SH-SY5Y (cell line): ENCODE measurements at regions not wholly inside any gene's neighbourhood (a gene's known extent, or its start where the extent isn't known, plus 50 kb on each side); places are given as distances from the start of the nearest gene placed in this dataset.

Source experiments
- GATA2 ChIP-seq: IDR thresholded peaks from 2 replicates; pipeline ENCODE4 v1.6.1; 2011; ENCODE audit warnings: mild to moderate bottlenecking, low read depth, low read length
- GATA3 ChIP-seq: IDR thresholded peaks from 2 replicates; pipeline ENCODE4 v1.6.1; 2011; ENCODE audit warnings: low read depth, mild to moderate bottlenecking, low read length, moderate library complexity

DNA sequence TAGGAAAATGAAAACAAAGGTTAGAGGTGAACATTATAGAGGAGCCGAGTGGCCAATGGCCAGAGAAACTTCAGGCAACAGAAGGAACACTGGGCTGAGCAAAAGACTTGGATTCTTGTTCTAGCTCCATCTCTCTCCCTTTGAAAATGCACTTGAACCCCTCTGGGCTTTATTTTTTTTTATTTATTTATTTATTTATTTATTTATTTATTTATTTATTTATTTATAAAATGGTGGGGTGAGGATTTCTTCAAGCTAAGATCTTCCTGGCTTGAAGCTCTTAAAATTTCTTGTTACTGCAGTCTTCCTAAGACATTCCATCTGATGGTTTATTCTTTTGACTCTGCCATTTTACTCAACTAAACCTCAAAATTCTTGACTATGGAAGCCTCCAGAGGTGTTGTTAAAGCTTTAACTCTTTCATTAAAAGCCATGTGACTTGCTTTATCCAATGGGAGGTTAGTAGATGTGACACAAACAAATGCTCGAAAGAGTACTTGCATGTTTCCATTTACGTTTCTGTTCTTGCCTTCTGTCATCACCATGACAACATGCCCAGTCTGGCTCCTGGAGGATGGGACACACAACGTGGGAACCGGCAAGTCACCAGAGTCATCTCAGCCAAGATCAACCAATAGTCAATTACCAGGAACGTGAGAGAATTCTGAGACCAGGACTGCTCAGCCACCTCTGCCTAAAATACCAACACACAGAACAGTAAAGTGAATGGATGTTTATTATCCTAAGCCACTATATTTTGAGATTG, 325.2 kb upstream of the CTNNB1 start:
- TF ChIP-seq GATA2, result no peak
- no peak for TF ChIP-seq GATA3

DNA sequence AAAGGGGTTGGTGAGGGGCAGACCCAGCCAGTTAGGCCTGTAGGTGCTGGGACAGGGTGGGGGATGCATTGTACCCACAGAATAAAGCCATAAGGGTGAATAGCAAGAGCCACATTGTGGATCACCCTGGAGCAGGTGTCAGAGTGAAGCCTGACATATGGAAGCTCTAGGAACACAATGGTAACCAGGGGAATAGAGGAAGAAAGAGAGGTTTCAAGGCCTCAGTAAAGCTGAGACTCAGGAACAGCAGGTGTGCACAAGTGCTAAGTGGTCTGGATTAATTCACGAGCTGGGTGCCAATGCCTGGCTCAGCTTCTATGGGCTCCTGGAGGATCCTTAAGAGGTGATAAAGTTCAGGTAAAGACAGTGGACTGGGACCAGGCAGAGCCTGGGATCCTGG, 323.7 kb upstream of the CTNNB1 start:
- TF ChIP-seq GATA3 (no peak), GATA2 (no peak)

DNA sequence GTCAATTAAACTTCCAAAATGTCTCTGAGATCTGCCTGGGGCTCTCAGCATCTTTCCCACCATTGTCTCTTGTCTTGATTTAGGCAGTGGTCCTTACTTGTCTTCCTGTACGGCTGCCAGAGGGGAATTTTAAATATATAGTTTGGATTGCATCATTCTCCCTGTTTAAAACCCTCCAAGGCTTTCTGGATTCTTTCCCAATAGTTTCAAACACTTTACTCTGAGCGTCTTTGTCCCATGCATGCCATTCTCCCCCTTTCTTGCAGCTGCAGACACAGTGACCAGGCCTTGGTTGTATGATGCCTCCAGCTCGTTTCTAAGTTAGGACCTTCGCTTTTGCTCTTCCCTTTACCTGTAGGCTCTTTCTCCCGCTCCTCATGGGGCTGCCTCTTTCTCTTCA, 323.3 kb upstream of the CTNNB1 start:
- no peak for TF ChIP-seq GATA3
- TF ChIP-seq GATA2, result no peak

DNA sequence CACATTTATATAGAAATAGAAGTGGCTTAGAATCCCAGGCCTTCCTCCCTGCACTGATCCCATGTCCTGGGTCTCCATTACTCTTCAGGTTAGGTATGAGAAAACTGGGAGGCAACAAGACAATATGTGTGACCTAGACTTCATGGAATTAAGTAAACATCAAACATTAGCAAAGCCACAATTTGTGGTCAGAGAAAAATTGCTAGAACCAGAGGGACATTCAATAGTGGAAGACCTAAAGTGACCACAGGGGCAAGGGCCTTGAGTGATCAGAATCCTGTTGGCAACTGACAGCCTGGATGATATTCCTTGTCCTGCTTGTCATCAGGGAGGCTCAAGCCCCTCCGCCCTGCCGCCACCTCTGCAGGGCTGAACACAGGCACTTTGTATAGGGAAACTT, 322.8 kb upstream of the CTNNB1 start:
- TF ChIP-seq GATA2 (no peak), GATA3 (no peak)

DNA sequence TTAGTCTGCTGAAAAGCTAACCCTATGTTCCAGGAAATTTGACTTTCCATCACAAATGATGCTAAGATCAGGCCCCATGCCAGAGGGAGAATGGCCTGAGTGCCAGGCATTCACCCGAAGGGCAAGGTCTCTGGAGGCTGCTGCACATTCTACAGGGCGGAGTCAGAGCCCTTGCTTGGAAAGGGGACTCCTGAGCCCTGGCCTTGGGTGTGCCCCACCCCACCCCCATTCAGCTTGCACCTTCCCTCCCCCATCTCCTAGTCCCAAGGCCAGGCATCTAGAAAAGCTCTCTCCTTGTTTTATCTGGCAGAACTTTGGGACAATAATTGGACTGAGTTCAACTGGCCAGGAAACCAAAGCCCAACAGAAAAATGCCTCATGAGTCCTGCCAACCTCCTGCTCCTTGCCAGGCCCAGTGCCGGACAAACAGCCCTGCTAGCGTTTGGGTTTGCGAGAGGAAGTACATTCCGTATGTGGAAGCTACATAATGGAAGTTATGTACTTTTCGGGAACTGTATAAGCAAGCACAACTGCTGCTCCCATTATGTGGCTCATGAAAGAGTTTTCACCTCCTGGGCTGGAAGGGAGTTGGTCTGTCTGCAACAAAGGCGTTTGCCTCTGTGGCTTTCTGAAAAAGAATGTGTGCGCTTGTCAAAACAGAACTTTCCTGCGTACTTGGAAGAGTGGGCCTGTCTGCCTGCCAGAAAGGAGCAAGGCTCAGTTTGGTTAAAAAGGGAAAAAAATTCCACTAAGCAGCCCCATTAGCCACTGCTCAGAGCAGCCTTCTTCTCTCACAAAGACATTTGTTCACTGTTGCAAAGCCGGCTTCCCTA, 321.5 kb upstream of the CTNNB1 start:
- TF ChIP-seq GATA3 (no peak), GATA2 (no peak)

DNA sequence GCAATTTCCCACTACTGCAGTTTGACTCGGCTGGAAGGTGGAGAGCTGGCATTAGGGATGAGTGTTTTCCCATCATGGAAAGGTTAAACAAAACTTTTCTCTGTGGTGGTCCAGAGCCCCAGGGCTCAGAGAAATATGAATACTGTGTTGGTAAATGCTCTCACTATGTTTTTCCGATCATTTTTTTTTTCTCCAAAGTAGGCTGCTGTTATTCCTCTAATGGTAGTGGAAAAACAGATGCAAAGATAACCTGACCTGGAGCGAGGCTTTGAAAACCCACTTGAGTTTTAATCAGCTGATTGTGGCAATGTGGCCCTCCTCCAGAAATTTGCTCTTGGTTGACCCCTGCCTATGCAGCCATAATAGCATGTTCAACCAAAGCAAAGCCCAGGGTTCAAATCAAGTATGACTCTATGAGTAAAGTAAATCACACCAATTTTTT, 320.8 kb upstream of the CTNNB1 start:
- TF ChIP-seq GATA3, result no peak
- TF ChIP-seq GATA2, result peak; percentile 9; the same call in 1 of the 2 replicates

DNA sequence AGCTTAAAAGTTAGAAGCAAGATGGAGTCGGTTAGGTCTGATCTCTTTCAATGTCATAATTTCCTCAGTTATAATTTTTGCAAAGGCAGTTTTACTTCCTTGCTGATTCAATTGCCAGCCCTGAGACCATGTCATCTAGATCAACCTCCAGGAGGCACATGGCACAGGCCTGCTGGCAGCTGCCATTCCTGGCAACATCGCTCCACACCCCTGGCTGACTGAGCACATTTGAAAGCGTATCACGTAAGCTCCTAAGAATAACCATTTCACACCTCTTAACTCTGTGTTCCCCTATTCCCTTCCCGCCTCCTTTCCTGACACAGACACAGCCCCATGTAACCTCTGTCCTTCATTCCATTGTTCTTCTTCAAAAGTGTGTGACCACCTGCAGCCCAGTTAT, 313.9 kb upstream of the CTNNB1 start:
- TF ChIP-seq GATA3 (no peak), GATA2 (no peak)

DNA sequence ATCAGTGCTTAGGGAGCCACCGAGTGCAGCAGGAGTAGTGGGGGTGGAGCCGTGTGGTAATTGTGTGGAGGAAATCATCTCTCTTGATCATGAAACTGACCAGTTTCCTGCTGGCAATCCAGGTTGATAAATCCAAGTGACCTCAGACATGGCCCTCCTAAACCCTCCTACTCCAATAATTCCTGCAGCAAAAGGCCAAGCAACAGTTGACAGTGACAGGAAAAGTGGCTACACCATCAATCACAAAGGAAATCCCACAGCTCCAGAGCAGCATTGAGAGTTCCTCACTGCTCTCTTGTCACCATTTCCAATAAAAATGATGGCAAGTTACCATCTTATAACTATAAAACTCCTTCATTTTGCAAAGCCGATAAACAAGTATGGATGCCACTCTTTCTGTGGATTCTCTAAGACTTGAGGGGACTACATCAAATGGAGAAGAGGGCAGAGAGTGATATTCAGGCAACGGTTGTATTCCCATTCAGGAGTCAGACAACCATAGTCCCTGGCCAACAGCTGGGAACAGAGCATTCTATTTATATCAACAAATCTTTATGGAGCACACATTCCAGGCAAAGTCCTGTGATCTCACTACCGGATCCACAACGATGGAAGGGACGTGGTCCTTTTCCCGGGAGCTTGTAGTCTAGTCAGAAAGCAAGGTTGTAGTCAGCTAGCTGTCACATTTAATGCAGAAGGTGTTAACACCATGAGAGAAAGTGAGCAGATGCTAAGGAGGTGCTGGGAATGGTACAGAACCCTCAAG, 312.5 kb upstream of the CTNNB1 start:
- no peak for TF ChIP-seq GATA2
- no peak for TF ChIP-seq GATA3

DNA sequence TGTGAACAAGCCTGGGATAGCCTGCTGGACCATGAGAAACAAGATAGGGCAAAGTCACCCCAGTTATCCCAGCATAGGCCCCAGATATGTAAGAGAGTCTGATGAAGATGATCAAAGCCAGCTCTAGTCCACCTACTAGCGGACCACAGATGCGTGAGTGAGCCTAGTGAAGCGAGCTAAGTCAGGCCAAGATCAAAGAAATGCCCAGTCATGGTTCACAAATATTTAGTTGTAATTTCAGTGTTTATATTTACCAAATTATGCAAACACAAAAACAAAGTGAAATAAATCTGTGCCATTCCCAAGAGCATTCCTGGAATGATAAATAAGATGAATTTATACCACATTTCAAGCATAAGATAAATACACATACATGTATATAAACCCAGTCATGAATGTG, 308.1 kb upstream of the CTNNB1 start:
- TF ChIP-seq GATA2 (no peak), GATA3 (no peak)

DNA sequence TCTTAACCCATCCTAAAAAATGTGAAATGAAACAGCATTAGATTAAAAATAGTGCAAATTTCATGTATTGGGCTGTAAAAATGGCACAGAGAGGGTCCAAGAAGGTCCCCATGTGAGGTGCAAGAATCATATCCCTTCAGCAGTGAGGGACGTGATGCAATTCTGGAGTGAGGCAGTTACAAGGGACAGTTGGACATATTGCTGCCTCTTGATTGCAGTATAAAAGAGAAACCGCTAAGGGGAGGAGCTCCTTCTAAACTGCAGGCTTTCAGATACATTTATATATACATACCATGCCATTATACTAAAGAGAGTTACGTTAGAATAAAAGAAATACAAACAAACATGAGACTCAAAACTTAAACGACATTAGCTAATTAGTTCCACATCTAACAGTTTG, 304.2 kb upstream of the CTNNB1 start:
- TF ChIP-seq GATA2 (no peak), GATA3 (no peak)

DNA sequence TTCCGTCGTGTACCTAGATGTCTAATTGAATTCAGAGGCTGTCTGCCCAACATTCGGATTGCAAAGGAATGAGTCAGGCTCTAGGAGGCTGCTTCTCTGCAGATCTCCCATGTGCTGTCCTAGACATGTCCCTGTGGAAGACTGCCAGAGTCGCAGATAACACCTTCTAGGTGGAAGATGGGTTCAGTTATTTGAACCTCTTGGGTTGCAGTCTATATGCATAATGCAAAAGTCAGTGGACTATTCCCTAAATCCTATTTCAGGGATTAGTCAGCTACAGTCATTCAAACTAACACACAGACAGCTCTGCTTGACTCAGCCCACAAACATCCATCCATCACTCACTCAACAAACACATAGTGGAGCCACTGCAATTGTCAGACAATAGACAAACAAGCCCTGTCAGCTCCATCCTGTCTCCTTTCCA, 300.0 kb upstream of the CTNNB1 start:
- no peak for TF ChIP-seq GATA3
- TF ChIP-seq GATA2, result no peak

DNA sequence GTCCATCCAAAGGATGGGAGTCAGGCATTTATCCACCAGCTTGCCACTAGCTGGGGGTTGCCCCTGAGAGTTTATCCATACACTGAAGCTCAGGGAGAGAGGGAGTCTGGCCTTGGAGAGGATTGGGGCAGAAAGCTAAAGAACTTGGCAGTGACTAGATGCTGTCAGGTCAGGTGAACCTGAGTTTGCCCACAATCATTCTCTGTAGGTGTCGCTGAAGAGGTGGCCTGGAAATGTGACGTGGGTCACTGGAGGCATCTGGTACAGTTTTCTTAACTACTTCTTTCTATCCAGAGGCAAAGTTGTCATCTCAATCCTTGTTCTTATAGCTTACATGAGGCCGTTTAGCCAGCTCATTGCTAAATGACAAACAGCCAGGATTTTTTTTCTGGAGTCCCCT, 298.0 kb upstream of the CTNNB1 start:
- TF ChIP-seq GATA3 (no peak), GATA2 (no peak)

DNA sequence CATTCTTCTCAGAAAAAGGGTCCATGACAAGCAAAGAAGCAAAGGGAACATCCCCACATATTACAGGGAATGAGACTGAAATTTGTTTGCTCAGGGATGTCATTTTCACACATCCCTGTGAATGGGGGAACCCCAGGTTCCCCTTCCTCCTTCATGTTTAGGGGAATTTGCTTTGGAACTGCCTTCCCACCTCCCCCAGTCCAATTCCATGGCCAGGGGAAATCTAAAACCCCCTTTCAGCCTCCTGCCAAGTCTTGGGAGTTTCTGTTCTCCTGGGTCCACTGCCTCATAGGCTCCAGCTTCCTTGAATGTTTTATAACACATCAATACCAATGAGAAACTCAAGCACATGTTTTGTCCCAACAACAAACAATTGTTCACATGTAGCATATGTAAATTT, 297.5 kb upstream of the CTNNB1 start:
- no peak for TF ChIP-seq GATA2
- TF ChIP-seq GATA3, result no peak

DNA sequence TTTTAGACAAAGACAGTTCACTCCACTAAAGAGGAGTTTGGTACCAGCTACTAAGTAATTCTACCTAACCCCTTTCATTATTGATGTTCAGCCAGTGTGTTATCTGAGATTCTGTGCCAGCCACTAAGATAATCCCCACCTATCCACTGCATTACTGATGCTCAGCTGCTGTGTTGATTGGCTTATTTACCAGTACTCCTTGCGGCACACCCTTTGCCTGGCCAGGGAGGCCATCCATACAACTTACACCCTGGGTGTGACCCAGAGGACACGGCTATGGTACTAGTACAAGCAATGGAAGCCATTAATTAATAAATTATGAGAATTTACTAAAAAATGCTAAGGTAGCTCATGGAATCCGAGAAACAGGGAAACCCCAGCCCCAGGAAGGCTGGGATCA, 290.7 kb upstream of the CTNNB1 start:
- TF ChIP-seq GATA2, result no peak
- TF ChIP-seq GATA3, result no peak
